NCI-H1092 (cell line): ENCODE measurements at regions not wholly inside any gene's neighbourhood (a gene's known extent, or its start where the extent isn't known, plus 50 kb on each side); places are given as distances from the start of the nearest gene placed in this dataset.
"Not testable (repeated sequence)": the region's sequence is repeated elsewhere in the genome, so short reads cannot be mapped to it uniquely, and the experiment has no call there.

Source experiments
- DNase-seq: peaks from one replicate; lab custom pipeline; 2025; lab: John Stamatoyannopoulos, UW

- DNase-seq, result not testable (repeated sequence)
These were observed 409.7 kb upstream of the CAMK1G start for GRCh38 chr1:209173796-209174195.

- no peak for DNase-seq
These were observed 406.6 kb upstream of the CAMK1G start for GRCh38 chr1:209176866-209177430.

- DNase-seq, result no peak
These were observed 400.3 kb upstream of the CAMK1G start for GRCh38 chr1:209183195-209183594.

- DNase-seq, result no peak
These were observed 395.9 kb upstream of the CAMK1G start for GRCh38 chr1:209187589-209187988.

GRCh38 chr1:209190591-209191261 is 392.8 kb upstream of the CAMK1G start:
- DNase-seq, result peak; percentile 82

- DNase-seq, result no peak
These were observed 392.3 kb upstream of the CAMK1G start for GRCh38 chr1:209191262-209191634.

- no peak for DNase-seq
These were observed 387.4 kb upstream of the CAMK1G start for GRCh38 chr1:209196140-209196539.

GRCh38 chr1:209198961-209199750 is 384.4 kb upstream of the CAMK1G start:
- no peak for DNase-seq

GRCh38 chr1:209199822-209200221 is 383.7 kb upstream of the CAMK1G start:
- no peak for DNase-seq

- DNase-seq, result not testable (repeated sequence)
These were observed 381.2 kb upstream of the CAMK1G start for GRCh38 chr1:209202321-209202720.

GRCh38 chr1:209202830-209203532 is 380.5 kb upstream of the CAMK1G start:
- DNase-seq, result peak; percentile 62

GRCh38 chr1:209203533-209203895 is 380.0 kb upstream of the CAMK1G start:
- no peak for DNase-seq

GRCh38 chr1:209205039-209205438 is 378.5 kb upstream of the CAMK1G start:
- DNase-seq, result no peak

GRCh38 chr1:209207126-209207700 is 376.3 kb upstream of the CAMK1G start:
- DNase-seq, result no peak

- peak; percentile 81 for DNase-seq
These were observed 375.7 kb upstream of the CAMK1G start for GRCh38 chr1:209207701-209208286.

- DNase-seq, result no peak
These were observed 374.9 kb upstream of the CAMK1G start for GRCh38 chr1:209208648-209209047.

- DNase-seq, result no peak
These were observed 369.5 kb upstream of the CAMK1G start for GRCh38 chr1:209213989-209214388.

- DNase-seq, result no peak
These were observed 367.7 kb upstream of the CAMK1G start for GRCh38 chr1:209215826-209216225.

GRCh38 chr1:209218113-209218512 is 365.4 kb upstream of the CAMK1G start:
- no peak for DNase-seq

- DNase-seq, result no peak
These were observed 364.5 kb upstream of the CAMK1G start for GRCh38 chr1:209218981-209219380.

- DNase-seq, result no peak
These were observed 363.6 kb upstream of the CAMK1G start for GRCh38 chr1:209219791-209220524.
